ENCODE measurements at regions not wholly inside any gene's neighbourhood (a gene's known extent, or its start where the extent isn't known, plus 50 kb on each side); places are given as distances from the start of the nearest gene placed in this dataset.

DNA sequence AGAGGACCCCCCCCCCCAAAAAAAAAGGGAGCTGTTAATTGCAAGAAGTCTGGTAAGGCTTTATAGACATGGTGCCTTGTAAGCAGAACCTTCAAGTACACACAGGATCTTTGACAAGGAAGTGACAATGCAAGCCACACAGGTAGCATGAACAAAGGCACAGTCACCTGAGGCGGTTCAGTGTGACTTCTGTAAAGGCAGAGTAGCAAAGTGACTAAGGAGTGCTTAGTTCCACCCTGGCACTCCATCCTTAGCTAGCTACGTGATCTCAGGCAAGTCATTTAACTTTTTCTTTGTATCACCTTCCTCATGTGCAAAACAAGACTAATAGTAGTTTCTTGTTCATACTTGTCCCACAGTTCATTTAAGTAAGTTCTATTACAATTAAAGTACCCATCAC is 282.0 kb downstream of the PRELID2 start:
- Histone ChIP-seq H3K27me3 (ENCODE audit: insufficient read depth, low read length) (no peaks in the 10 kb centered on the region), H3K9ac (ENCODE audit: low read length) (no peak overlapping the region), H3K27ac (ENCODE audit: low read depth, low read length, poor library complexity, severe bottlenecking) (no peak overlapping the region), H3K4me3 (ENCODE audit: low read depth, low read length, poor library complexity, severe bottlenecking) (no peak overlapping the region), H3K4me1 (ENCODE audit: insufficient read depth, low read length, severe bottlenecking) (no peaks in the 10 kb centered on the region), H3K36me3 (ENCODE audit: insufficient read depth, low read length) (no peaks in the 10 kb centered on the region), H3K9me2 (ENCODE audit: low read depth, low read length) (no peaks in the 10 kb centered on the region), H2AFZ (ENCODE audit: low read length) (no peak overlapping the region), H3F3A (ENCODE audit: insufficient read depth, low read length) (no peaks in the 10 kb centered on the region), H4K20me1 (ENCODE audit: insufficient read depth, low read length) (no peaks in the 10 kb centered on the region), H3K4me2 (ENCODE audit: low read length) (no peak overlapping the region), H3K9me3 (ENCODE audit: low read length) (no peaks in the 10 kb centered on the region), H3K79me2 (ENCODE audit: insufficient read depth, low read length) (no peaks in the 10 kb centered on the region)
- TF ChIP-seq, protein P1, sequence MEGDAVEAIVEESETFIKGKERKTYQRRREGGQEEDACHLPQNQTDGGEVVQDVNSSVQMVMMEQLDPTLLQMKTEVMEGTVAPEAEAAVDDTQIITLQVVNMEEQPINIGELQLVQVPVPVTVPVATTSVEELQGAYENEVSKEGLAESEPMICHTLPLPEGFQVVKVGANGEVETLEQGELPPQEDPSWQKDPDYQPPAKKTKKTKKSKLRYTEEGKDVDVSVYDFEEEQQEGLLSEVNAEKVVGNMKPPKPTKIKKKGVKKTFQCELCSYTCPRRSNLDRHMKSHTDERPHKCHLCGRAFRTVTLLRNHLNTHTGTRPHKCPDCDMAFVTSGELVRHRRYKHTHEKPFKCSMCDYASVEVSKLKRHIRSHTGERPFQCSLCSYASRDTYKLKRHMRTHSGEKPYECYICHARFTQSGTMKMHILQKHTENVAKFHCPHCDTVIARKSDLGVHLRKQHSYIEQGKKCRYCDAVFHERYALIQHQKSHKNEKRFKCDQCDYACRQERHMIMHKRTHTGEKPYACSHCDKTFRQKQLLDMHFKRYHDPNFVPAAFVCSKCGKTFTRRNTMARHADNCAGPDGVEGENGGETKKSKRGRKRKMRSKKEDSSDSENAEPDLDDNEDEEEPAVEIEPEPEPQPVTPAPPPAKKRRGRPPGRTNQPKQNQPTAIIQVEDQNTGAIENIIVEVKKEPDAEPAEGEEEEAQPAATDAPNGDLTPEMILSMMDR (IDR thresholded peaks at IDR 0.05; ENCODE audit: low read length): no peak
- no peak for TF ChIP-seq EZH2 (IDR thresholded peaks at IDR 0.05; ENCODE audit: borderline replicate concordance, low read length)

DNA sequence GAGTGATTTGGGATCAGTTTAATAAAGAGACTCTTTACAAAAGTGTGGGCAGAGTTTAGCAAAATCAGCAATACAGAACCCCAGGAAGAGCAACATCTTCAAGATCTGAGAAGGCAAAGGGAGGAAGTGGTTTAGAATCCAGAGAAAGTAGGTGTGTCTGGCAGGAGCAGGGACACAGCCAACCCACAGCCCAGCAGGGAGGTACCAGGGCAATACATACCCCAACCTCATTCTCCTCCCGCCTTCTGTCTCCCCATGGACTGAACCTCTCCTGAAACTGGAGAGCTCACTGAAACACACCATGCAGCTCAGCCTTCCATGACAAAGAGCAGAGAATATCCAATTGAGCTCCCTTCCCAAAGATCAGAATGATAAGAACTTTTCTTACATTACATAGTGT is 283.4 kb downstream of the PRELID2 start:
- no peaks in the 10 kb centered on the region for H3K79me2 ChIP-seq (ENCODE audit: insufficient read depth, low read length)
- no peak overlapping the region for H3K4me2 ChIP-seq (ENCODE audit: low read length)
- no peak for TF ChIP-seq EZH2 (IDR thresholded peaks at IDR 0.05; ENCODE audit: borderline replicate concordance, low read length)
- TF ChIP-seq, protein P1 (IDR thresholded peaks at IDR 0.05; ENCODE audit: low read length): no peak

DNA sequence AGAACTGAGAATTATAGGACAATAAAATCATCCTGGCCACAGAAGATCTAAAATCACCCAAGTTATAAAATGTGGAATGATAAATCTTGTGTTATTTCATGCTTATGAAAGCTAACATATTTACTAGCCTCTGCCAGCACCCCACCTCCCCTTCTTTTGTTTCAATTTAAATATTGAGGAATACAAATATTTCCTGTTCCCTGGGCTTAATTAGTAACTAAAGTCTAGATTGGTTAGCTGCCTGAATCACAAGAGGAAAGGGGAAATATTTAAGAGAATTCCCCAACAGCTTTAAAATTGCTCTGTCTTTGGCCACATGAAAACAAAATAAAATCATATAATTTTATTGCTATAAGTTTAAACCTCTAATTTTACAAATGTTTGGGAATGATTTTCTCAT is 287.0 kb downstream of the PRELID2 start:
- no peaks in the 10 kb centered on the region for H3K4me1 ChIP-seq (ENCODE audit: insufficient read depth, low read length, severe bottlenecking)
- TF ChIP-seq, protein P1 (IDR thresholded peaks at IDR 0.05; ENCODE audit: low read length): no peak
- TF ChIP-seq EZH2 (IDR thresholded peaks at IDR 0.05; ENCODE audit: borderline replicate concordance, low read length): no peak
- no peaks in the 10 kb centered on the region for H3K27me3 ChIP-seq (ENCODE audit: insufficient read depth, low read length)
- no peak overlapping the region for H3K4me3 ChIP-seq (ENCODE audit: low read depth, low read length, poor library complexity, severe bottlenecking)
- no peak overlapping the region for H3K4me2 ChIP-seq (ENCODE audit: low read length)
- no peaks in the 10 kb centered on the region for H3F3A ChIP-seq (ENCODE audit: insufficient read depth, low read length)
- H3K79me2 ChIP-seq (ENCODE audit: insufficient read depth, low read length): no peaks in the 10 kb centered on the region
- no peak overlapping the region for H3K9ac ChIP-seq (ENCODE audit: low read length)
- no peaks in the 10 kb centered on the region for H3K36me3 ChIP-seq (ENCODE audit: insufficient read depth, low read length)
- H4K20me1 ChIP-seq (ENCODE audit: insufficient read depth, low read length): no peaks in the 10 kb centered on the region
- no peak overlapping the region for H2AFZ ChIP-seq (ENCODE audit: low read length)
- H3K9me3 ChIP-seq (ENCODE audit: low read length): no peaks in the 10 kb centered on the region
- H3K9me2 ChIP-seq (ENCODE audit: low read depth, low read length): no peaks in the 10 kb centered on the region
- H3K27ac ChIP-seq (ENCODE audit: low read depth, low read length, poor library complexity, severe bottlenecking): no peak overlapping the region

More for the DNA sequence above, 283.4 kb downstream of the PRELID2 start:
- no peaks in the 10 kb centered on the region for H3K27me3 ChIP-seq (ENCODE audit: insufficient read depth, low read length)
- H3K9me3 ChIP-seq (ENCODE audit: low read length): no peaks in the 10 kb centered on the region
- H4K20me1 ChIP-seq (ENCODE audit: insufficient read depth, low read length): no peaks in the 10 kb centered on the region
- H2AFZ ChIP-seq (ENCODE audit: low read length): no peak overlapping the region
- H3K4me1 ChIP-seq (ENCODE audit: insufficient read depth, low read length, severe bottlenecking): no peaks in the 10 kb centered on the region
- no peak overlapping the region for H3K9ac ChIP-seq (ENCODE audit: low read length)
- H3F3A ChIP-seq (ENCODE audit: insufficient read depth, low read length): no peaks in the 10 kb centered on the region
- H3K27ac ChIP-seq (ENCODE audit: low read depth, low read length, poor library complexity, severe bottlenecking): no peak overlapping the region
- H3K36me3 ChIP-seq (ENCODE audit: insufficient read depth, low read length): no peaks in the 10 kb centered on the region
- no peaks in the 10 kb centered on the region for H3K9me2 ChIP-seq (ENCODE audit: low read depth, low read length)
- no peak overlapping the region for H3K4me3 ChIP-seq (ENCODE audit: low read depth, low read length, poor library complexity, severe bottlenecking)

Measured in OCI-LY1 (cell line).